H7 (cell line): ENCODE measurements at regions not wholly inside any gene's neighbourhood (a gene's known extent, or its start where the extent isn't known, plus 50 kb on each side); places are given as distances from the start of the nearest gene placed in this dataset.

Experiments used
- DNase-seq: peaks from one replicate; pipeline ENCODE4 v3.0.0; 2012
- H3K27me3 ChIP-seq: 2 replicates; pipeline ENCODE4 v1.6.0; 2011; ENCODE audit warnings: mild to moderate bottlenecking, low read length; ENCODE audit not compliant: control insufficient read depth, insufficient read depth
- H3K36me3 ChIP-seq: replicated peaks from 2 replicates; pipeline ENCODE4 v1.5.1; 2011; ENCODE audit warnings: low read length; ENCODE audit not compliant: control insufficient read depth, insufficient read depth
- H3K4me3 ChIP-seq: 2 replicates; pipeline ENCODE4 v1.5.1; 2011; ENCODE audit warnings: low read depth, mild to moderate bottlenecking, control low read depth, low read length, moderate library complexity; ENCODE audit not compliant: insufficient read depth

GRCh38 chr5:73301208-73301901 lies 128.4 kb downstream of the TMEM174 start:
- Histone ChIP-seq H3K4me3 (no peak overlapping the region), H3K36me3 (no peaks in the 10 kb centered on the region), H3K27me3 (peaks cover 96% of the 10 kb centered on the region)
- DNase-seq = peak; percentile 50

GRCh38 chr5:73300337-73301207 lies 127.6 kb downstream of the TMEM174 start:
- peak; percentile 68 for DNase-seq
- Histone ChIP-seq H3K36me3 (no peaks in the 10 kb centered on the region), H3K27me3 (peaks cover 98% of the 10 kb centered on the region), H3K4me3 (no peak overlapping the region)

GRCh38 chr5:73299665-73300336 lies 126.8 kb downstream of the TMEM174 start:
- Histone ChIP-seq H3K27me3 (peaks cover 92% of the 10 kb centered on the region), H3K36me3 (no peaks in the 10 kb centered on the region), H3K4me3 (peak overlapping the region; percentile 16)
- DNase-seq = peak; percentile 82

GRCh38 chr5:73298772-73299630 lies 126.0 kb downstream of the TMEM174 start:
- no peaks in the 10 kb centered on the region for H3K36me3 ChIP-seq
- DNase-seq = peak; percentile 92
- H3K27me3 ChIP-seq = peaks cover 90% of the 10 kb centered on the region
- H3K4me3 ChIP-seq = peak overlapping the region; percentile 18

GRCh38 chr5:73298251-73298771 lies 125.3 kb downstream of the TMEM174 start:
- H3K36me3 ChIP-seq = no peaks in the 10 kb centered on the region
- H3K4me3 ChIP-seq = peak overlapping the region; percentile 17
- DNase-seq = peak; percentile 79
- H3K27me3 ChIP-seq = peaks cover 84% of the 10 kb centered on the region

- DNase-seq = peak; percentile 58
- Histone ChIP-seq H3K4me3 (no peak overlapping the region), H3K36me3 (no peaks in the 10 kb centered on the region), H3K27me3 (peaks cover 76% of the 10 kb centered on the region)
Observed at GRCh38 chr5:73297430-73297829, 124.4 kb downstream of the TMEM174 start.

GRCh38 chr5:73296772-73297171 lies 123.8 kb downstream of the TMEM174 start:
- peaks cover 69% of the 10 kb centered on the region for H3K27me3 ChIP-seq
- no peak for DNase-seq
- H3K36me3 ChIP-seq = no peaks in the 10 kb centered on the region
- H3K4me3 ChIP-seq = no peak overlapping the region

GRCh38 chr5:73295921-73296320 lies 122.9 kb downstream of the TMEM174 start:
- DNase-seq = no peak
- no peak overlapping the region for H3K4me3 ChIP-seq
- H3K27me3 ChIP-seq = peaks cover 63% of the 10 kb centered on the region
- no peaks in the 10 kb centered on the region for H3K36me3 ChIP-seq

- Histone ChIP-seq H3K36me3 (no peaks in the 10 kb centered on the region), H3K4me3 (no peak overlapping the region), H3K27me3 (peaks cover 59% of the 10 kb centered on the region)
- DNase-seq = no peak
Observed at GRCh38 chr5:73295447-73295846, 122.5 kb downstream of the TMEM174 start.

GRCh38 chr5:73292816-73293459 lies 119.9 kb downstream of the TMEM174 start:
- H3K4me3 ChIP-seq = no peak overlapping the region
- H3K36me3 ChIP-seq = no peaks in the 10 kb centered on the region
- H3K27me3 ChIP-seq = peaks cover 34% of the 10 kb centered on the region
- no peak for DNase-seq

GRCh38 chr5:73291873-73292272 lies 118.9 kb downstream of the TMEM174 start:
- Histone ChIP-seq H3K4me3 (no peak overlapping the region), H3K27me3 (peaks cover 24% of the 10 kb centered on the region), H3K36me3 (no peaks in the 10 kb centered on the region)
- DNase-seq = no peak

GRCh38 chr5:73290242-73290641 lies 117.2 kb downstream of the TMEM174 start:
- Histone ChIP-seq H3K36me3 (no peaks in the 10 kb centered on the region), H3K27me3 (peaks cover 10% of the 10 kb centered on the region), H3K4me3 (no peak overlapping the region)
- no peak for DNase-seq

GRCh38 chr5:73288803-73289720 lies 116.1 kb downstream of the TMEM174 start:
- DNase-seq = no peak
- Histone ChIP-seq H3K36me3 (no peaks in the 10 kb centered on the region), H3K27me3 (0 out of 2 replicates have a peak, but pooled peaks cover 5% of the 10 kb centered on the region), H3K4me3 (no peak overlapping the region)
